DMS114 treated with DMSO at 0.1 percent for 48 hours (cell line): ENCODE measurements at regions not wholly inside any gene's neighbourhood (a gene's known extent, or its start where the extent isn't known, plus 50 kb on each side); places are given as distances from the start of the nearest gene placed in this dataset.

Source experiments
- DNase-seq: peaks from one replicate; lab custom pipeline; 2025; ENCODE audit not compliant: unreplicated experiment; lab: John Stamatoyannopoulos, UW

DNA sequence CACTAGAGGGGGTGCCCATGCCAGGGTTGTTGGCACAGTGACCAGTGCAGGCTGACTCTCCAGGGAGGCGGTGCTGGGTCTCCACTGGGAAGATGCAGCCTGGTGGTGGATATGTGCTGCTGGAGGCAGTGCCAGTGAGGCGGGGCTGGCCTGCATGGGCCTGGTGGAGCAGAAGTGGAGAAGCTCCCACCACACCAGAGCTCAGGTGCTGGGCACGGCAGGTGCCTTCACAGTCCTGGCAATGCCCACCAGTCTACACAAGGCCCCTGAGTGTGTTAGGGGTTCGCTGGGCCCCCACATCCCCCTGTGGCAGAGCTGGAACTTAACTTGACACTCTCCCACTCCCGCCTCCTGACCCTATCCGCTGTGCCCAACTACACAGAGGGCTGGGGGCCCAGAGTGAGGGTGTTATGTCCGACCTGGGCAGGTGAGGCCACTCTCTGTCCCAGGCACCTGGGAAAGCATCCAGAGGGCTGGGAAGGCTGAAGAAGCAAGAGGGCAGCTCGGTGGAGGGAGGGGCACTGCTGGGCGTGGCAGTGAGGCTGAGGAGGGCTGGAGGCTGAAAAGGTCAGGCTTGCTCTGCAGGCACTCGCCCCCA is 102.4 kb upstream of the B3GAT1 start:
- no peak for DNase-seq

DNA sequence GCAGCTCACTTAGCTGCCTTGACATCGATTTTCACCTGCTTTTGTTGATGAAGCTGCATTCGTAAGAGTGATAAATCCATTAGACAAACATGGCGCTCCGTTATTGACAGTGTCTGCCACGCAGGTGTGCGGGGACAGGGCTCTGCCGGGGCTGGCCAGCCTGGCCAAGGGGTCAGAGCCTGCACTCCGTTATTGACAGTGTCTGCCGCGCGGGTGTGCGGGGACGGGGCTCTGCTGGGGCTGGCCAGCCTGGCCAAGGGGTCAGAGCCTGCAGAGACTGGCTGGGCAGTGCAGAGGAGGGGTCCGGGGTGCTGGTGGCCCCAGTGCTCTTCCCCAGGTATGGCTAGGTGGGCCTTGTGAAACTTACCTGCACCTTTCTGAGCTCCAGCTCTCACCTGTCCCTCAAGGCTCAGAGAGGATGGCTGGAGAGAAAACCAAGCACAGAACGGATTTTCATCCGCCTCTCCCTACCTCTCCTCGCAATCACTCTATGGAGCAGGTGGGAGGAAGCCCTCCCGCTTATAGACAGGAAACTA is 101.6 kb upstream of the B3GAT1 start:
- no peak for DNase-seq

DNA sequence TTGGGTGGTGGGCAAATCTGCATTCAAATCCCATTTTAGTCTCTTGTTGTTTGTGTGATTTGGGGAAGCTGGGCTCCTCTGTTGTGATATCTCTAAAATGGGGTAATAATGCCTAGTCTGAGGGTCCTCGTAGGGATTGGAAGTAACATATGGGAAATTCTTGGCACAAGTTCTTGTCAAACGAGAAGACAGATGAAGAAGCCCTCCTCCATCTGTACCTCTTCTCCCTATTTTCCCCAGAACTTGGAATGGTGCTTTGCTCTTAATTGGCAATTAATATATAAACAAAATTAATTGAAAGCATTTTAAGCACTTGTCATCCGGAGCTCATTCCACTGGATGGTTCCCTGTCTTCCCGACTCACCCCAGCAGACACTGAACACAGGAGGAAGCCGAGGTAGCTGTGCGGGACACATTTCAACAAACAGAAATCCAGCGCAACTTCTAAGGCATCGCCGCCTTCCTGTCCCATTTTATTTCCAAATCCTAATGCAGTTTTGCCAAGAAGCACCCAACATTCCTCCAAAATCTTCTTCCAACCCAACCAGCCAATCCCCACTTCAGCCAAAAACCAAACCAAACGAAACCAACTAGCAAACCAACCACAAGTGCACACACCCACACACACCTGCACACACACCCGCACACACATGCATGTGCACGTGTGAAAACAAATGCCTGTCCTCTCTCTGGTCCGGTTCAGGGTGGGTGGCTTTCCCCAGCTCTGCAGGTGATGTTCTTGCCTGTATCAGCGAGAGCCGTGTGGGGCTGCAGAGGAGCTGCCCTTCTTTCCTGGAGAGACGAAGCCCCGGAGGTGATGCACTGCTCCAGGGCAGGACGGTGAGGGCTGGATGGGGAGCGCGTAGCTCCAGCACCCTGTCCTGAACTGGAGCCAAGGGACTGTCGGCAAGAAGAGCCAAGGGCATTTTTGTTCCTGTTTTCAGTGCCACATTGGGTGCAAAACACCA is 100.8 kb upstream of the B3GAT1 start:
- no peak for DNase-seq

DNA sequence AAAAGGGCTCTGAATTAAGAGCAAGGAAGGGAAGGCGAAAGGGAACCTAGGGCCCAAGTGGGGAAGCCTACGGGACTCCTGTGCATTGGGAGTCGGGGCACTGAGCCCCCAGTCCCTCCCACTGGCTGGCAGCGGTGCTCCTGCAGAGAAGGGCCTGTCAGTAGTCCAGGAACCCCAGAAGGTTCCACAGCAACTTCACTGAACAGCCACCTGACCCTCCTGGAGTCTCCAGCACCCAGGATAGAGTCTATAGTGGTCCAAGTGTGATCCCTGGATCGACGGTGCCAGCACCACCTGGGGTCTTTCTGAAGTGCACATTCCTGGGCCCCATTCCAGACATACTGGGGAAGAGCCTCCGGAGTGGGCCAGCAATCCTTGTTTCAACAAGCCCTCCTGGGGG is 100.0 kb upstream of the B3GAT1 start:
- no peak for DNase-seq

DNA sequence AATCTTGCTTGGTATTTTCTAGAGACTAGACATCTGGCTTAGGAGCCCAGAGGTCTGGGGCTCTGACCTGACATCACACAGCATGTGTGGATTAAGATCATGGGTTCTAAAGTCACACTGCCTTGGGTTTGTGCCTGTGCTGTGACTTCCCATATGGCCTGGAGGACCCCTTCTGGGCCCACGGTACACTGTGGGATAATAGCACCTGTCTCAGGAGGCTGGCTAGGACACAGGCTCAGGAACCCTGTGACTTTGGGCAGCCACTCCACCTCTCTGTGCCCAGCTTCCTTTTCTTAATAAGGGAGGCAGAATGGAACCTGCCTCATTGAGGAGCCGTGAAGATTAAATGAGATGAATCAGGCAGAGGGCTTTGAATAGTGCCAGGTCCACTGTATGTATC is 99.2 kb upstream of the B3GAT1 start:
- no peak for DNase-seq

DNA sequence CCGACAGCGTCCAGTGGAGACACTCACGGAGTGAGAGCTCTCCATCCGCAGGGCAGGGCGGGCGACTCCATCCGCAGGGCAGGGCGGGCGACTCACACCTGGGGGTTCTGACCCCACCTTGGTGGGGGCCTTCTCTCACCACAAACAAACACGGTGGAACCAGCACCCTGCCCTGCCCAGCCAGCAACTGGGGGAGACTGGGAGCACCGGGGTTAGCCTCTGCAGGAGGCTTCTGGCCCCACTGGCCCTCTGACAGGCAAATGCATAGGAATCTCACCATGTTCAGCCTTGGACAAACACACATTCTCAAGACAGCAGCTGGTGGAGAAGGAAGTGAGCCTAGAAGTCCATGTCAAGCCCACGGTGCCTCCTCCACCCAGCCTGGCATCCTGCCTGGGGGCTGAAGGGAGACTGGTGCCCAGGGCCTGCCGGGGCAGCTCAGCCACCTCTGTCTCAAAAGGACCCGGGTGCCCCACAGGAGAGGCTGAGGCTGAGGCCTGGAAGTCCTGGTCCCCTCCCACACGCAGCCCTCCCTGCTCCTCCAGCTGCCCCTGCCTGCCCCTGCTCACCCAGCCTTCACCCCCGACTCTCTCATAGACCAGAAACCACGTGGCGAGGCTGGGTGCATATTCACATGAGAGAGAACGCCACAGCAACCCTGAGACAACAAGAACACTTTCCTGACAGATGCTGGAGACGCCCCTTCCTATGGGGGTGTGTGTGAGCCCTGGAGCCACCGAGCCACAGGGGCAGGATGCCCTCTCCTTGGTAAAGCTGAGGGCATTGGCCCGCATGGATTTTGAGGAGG is 98.4 kb upstream of the B3GAT1 start:
- DNase-seq: no peak

DNA sequence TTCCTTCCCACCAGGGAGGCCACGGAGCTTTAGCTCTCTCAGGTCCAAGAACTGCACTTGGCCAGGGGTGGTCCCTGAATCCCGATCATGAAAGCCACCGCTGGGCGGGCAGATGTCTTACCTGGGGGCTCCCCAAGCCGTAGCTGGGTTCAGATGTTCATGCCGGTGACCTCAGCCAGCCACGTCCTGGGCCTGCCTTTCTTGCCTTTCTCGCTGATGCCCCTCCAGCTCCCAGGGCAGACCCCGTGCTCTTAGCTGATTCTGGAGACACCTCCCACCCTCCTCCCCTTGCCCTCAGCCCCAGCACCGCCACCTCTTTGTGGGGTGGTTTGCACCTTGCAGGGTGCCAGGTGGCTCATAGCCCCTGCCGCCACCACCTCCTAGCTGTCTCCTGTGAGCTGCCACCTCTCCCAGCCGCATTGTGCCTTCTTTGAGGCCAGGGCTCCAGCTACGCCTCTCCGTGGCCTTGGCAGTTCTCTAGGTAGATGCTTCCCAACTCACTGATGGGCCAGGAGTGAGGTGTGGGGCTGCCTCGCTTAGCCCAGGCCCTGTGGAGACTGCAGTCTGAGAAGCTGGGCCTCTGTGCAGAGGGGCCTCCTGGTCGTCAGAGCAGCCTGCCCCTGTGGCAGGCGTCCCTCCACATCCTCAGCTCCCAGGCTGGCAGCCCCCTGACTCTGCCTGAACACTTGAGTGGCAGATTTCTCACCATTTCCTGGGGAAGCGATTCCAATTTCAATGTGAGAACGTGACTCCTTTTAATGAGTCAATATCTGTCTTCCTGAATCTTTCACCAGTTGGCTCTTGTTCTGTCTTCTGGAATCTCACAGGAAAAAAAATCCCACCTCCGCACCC is 97.6 kb upstream of the B3GAT1 start:
- DNase-seq: no peak

DNA sequence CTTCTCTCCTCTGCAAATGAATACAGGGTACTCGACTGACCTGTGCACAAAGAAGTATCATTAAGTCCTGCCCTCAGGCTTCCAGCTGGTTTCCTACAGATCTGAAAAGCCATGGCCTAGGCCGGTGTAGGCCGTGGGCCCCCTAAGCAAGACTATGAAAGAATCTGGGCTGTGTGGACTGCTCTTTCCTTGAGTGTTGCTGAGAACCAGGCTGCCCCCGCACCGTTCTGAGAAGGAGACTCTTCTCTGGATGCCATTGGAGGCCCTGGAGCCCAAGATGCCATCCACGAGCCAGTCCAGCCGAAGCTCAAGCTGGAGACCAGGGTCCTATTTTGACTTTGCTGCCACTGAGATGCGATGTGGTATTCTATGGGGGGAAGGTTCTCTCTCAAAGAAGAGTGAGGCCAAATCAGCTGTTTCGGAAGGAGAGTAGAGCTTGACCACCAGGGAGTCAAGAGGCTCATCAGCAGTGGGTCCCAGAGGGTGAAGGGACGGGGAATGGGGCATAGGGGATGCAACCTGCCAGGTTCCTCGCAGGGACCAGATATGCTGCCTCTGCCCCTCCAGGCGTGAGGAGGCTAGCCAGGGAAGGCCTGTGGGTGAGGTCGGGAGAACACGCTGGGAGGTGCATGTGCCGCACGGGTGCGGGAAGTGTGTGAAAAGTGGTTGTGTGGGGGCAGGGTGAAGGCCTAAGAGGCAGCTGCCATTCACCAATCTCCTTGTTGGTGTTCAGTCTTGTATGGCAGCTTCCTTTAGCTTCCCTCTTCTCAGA is 96.4 kb upstream of the B3GAT1 start:
- no peak for DNase-seq

DNA sequence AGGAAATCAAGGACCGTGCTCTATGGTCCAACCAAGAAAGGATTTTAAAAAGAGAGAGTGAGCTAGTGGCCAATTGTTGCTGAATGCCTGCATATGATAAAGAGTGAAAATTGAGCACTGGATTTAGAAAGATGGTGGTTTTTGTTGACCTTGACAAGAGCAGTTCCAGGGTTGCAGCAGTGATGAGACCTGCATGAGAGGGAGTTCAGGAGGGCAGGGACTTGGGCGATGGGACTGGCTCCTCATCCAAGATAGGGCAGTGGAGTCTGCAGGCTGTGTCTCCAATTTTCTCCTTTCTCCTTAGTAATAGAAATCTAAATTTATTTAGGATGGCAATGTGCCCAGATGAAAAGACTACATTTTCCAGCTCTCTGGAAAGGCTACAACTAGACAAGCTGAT is 94.0 kb upstream of the B3GAT1 start:
- no peak for DNase-seq

DNA sequence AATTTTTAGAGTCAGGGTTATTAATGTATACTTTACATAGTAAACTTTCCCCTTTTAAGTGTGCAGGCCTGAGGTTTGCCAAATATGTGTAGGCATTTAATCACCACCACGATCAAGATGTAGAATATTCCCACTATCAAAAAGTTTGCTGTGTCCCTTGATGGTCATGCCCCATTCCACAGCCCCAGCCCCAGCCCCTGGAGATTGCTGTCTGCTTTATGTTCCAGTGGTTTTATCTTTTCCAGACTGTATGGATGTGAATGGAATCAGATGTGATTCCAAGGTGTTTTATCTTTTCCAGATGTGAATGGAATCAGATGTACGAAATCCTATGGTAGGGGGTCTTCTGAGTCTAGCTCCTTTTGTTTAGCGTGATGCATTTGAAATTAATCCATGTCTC is 93.1 kb upstream of the B3GAT1 start:
- DNase-seq: no peak

DNA sequence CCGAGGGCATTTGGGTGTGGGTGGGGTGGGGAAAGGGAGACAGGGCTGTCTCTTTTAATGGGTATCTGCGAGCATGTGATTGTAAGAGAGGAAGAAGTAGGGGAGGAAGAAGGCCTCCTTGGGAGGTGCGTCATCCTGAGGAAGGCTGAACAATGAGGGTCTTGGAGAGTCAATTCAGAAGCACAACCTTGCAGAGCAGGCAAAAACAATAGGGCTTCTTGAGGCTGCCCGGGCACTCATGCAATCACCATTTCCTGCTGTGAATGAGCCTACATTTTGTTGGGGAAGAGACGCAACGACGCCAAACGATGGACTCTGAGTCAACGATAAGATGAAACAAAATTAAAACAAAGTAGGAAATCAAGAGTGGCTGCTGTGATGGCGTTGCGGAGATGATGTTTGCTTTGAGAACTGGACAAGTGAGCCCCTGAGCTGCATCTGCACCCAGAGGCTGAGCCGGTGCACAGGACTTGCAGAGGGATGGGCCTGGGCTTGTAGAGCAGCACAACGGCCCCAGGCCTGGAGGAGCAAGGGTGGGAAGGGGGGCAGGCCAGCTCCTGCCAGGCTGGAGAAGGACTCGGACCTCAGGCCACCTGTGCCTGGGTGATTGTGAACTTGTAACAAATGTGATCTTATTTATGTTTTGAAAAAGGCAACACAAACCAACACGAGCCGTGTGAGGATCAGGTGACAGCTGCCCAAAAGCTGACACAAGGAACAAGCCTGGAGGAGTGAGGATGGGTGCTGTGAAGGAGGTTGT is 92.3 kb upstream of the B3GAT1 start:
- DNase-seq: no peak

DNA sequence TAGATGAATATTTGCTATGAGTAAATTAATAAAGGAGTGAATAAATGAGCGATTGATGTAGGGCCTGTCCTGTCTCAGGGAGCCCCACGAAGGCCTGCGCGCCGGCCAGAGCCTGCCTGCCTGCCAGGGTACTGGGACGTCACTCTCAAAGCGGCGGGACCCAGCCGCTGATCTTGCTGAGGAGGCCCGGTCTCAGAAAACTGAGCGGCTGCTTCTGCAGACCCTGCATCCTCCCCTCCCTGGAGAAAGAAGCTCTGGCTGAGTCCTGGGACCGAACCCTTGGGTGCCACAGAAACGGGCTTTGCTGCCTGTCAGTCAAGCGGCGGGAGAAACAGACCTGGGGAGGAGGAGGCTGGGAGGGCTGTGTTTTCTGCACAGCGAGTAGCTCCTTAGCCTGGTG is 91.6 kb upstream of the B3GAT1 start:
- no peak for DNase-seq

DNA sequence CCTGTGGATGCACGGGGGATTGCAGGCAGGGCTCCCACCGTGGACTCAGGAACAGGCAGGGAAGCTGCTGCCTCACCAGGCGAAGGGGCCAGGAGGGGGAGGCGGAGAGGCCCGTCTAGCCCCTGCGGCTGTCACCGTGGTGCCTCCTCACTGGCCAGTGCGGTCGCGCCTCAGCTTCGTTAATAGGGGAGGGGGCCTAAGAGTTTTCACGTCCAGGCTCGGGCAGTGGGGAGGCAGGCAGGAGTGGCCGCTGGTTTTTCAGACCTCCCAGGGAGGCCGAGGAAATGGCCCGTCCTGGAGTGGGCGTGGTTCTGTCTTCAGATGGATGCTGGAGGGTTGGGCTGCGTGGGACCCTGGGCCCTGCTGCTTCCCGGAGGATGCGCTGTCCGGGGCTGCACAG is 91.1 kb upstream of the B3GAT1 start:
- no peak for DNase-seq

DNA sequence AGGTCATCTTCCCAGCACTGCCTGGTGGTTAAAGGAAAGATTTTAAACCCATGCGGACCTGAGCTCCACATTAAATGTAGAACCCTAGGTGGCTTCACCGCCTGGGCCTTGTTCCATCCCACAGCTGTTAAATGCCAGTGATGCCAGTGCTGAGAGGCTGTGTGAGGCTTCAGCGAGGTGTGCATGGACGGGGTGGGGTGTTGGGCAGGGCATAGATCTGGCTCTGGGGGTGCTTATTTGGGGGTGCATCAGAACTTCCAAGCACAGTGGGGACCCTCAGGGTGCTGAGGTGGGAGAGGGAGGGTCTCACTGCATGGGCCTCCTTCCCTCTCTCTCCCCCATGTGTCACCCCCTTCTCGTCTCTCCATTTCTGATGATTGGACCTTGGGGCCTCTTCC is 90.1 kb upstream of the B3GAT1 start:
- no peak for DNase-seq

DNA sequence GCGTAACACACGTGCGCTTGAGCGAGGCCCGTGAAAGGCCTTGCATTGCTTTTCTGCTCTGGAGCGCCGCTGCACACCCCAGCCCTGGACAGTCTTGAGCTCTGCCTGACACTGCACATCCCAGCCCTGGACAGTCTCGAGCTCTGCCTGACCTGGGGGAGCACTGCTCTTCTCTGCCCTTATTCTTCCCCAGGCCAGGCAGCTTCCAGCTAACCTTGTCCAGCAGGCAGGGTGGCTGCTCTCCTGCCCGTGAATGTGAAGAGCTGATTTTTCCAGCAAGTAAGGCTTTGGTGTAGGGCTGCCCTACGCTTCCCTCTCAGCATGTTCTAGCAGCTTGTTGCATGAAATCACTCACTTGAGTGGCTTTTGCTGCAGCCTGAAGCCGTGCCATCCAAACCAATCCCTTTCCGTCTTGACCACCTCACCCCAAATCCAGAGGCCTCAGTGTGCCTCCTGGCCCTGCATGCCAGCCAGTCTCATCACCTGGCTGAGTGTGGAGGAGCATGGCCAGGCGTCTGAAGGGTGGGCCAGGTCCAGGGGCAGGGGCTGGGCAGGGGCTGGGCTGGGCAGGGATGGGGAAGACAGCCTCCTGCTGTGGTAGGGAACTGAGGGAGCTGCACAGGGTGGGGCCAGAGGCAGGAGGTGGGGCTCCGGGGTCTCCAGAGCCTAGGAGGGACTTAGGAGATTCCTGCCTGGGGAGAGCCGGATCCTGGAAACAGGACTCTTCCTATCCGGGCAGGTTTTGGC is 89.5 kb upstream of the B3GAT1 start:
- DNase-seq: no peak

DNA sequence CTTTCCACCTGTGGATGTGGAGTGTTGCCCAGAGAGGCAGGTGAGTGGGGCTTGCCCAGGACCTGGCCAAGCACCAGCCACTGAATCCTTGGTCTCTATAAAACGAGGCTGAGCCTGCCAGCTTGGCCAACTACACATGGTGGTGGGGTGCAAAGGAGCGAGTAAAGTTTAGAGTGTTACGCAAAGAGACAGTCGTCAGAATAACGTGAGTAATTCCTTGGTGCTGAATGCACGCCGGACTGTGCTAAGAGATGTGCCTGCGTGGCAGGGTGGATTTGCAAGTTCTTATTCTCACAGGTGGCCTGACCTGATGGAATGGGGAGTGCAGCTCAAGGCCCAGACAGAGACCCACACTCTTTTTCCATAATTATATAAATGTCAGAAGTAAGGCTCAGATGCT is 88.6 kb upstream of the B3GAT1 start:
- no peak for DNase-seq

DNA sequence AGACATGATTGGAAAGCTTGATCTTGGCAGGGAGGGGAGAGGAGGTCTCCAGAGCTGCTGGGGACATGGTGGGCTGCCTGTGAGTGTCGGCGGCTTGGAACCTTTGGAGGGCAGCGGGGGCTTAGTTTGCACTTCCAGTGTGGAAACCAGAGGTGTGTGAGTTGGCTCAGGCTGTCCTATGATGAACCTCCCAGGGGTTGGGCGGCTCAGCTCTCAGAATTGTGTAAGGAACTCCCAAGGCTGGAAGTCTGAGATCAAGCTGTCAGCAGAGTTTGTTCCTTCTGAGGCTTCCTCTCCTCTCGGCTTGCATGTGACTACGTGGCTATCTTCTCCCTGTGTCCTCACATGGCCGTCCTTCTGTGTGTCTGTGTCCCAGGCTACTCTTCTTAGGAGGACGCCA is 87.9 kb upstream of the B3GAT1 start:
- DNase-seq: no peak

DNA sequence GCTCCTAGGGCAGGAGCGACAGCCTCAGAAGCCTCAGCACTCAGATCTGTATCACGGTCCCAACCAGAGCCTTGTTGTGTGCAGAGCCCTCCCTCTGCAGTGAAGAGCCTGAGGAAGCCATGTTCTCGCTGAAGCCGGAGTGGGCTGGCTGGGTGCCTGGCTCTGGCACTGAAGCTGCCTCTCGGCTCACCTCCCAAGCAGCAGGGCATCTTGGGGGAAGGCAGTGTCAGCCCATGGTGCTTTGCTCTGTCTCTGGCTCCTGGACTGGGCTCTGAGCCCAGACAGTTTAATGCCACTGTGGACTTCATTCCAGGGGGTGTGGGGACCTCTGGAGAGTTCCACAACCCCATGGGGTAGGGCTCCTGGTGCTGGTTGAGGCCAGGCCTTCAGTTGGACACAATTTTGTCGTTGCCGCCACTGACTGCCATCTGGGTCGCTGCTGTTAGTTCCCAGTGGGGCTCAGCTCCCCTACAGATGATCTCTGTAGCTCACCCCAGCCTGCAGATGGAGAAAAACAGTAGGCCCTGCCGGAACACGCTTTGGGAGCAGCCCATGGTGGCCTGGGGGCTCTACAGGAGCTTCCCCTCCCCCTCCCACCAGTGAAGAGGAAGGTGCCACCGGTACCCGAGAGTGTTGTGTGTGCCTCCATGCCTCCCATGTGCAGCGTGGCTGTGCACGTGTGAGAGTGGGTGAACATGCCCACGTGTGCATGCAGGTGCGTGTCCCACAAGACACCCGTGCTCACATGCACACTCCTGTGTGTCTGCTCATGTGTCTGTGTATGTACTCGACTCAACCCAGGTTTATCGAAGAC is 86.5 kb upstream of the B3GAT1 start:
- DNase-seq: no peak
